Ammon's horn (tissue), 1 donor: ENCODE measurements at regions not wholly inside any gene's neighbourhood (a gene's known extent, or its start where the extent isn't known, plus 50 kb on each side); places are given as distances from the start of the nearest gene placed in this dataset.

Source experiments
- DNase-seq: peaks from one replicate; pipeline ENCODE4 v3.0.0-alpha.2; 2016; ENCODE audit warnings: low spot score

DNA sequence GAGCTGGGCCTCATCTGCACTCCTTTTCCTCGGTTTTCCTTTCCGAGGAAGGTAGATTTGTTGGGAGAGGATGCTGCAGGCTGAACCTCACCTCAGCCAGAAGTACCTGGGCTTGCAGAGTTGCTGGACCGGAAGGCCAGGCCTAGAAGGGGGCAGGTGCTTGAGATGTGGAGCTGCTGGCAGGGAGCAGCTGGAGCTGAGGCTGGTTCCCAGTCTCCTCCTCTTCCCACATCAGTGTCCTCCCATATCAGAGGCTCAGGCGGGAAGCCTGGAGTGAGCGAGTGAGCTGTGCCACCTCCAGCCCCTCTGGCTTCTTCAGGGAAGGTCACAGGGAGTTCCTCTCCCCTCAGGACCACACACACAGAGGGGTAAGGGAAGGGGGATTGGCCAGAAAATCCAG, 259.4 kb downstream of the GADD45G start:
- no peak for DNase-seq

DNA sequence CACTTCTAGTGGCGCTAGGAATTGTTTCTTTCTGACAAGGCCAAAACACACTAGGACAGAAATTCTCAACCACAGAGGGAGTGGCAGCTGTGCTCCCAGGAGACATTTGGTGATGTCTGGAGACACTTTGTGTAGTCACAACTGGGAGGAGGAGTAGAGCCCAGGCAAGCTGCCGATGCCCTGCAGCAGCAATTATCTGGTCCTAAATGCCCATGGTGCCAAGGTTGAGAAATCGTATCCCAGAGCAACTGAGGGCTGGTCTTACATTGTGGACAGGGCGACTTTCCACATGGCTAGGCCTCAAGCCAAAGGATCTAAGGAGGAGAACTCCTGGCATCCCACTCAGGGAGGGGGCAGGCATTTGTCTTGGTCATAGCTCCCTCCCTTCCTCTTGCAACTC, 259.9 kb downstream of the GADD45G start:
- no peak for DNase-seq

DNA sequence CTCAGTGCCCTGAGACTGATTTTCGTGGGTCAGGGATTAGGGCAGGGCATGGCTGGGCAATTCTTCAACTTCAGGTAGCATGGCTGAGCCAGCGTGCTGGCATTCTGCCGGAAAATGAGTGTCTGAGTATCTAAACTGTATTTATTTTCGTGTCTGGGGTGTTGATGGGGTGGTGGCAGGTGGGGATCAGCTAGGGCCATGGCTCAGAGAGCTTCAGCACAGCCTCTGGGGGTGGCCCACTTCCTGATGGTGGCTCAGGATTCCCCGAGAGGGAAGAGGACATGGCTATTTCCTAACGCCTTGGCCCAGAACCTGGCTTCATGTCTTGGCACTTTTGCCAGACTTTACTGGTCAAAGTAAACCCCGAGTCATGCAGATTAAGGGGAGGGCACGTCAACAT, 260.5 kb downstream of the GADD45G start:
- no peak for DNase-seq

DNA sequence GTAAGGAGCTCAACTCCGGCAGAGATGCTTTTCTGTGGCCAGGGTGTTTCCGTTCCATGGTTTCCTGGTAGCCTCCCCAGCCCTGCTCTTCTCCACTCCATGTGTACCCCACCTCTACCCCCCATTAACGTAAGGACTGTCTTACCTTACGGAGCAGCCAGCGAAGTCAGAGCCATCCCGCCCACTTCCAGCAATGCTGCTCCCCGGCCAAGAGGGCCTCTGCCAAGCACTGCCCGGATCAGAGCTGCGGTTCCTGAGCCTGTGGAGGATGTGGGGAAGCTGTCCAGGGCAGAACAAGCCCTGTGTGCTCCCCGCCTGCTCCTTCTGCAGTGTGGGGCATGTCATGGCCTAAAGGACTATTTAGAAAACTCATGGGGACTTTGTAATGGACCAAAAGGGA, 261.2 kb downstream of the GADD45G start:
- DNase-seq = no peak

DNA sequence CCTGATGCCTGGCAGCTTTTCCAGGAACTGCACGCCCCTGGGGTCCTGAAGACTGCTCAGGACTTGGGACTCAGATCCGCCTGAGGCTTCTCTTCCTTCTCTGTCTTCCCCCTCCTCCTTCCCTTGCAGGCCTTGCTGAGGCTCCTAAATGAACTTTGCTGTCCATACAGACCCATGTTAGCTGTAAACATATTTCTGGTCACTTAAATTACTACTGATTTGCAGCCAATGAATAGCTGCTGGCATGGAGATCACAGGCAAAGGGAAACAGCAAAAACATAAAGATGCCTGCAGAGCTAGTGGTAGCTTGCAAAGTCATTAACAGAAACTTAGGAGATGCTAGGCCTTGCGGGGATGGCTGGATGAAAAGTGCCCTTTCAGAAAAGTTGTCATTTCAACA, 261.9 kb downstream of the GADD45G start:
- DNase-seq = no peak

DNA sequence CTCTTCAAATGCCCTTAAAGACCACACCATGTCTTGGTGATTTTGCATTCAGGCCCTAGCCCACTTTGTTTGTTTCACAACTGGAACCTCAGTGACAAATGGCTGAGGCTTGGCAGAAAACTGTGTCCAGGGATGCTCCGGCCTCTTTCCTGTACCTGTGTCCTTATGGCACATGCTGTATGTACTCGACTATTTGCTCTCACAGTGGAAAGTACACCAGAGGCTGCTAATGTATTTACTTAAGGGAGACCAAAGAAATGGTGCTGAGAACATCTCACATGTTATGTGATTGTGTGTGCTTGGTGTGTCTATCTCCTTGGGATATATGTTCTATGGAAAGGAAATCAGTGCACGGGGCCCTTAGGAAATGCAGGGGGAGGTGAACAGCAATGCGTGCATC, 263.3 kb downstream of the GADD45G start:
- DNase-seq = no peak

DNA sequence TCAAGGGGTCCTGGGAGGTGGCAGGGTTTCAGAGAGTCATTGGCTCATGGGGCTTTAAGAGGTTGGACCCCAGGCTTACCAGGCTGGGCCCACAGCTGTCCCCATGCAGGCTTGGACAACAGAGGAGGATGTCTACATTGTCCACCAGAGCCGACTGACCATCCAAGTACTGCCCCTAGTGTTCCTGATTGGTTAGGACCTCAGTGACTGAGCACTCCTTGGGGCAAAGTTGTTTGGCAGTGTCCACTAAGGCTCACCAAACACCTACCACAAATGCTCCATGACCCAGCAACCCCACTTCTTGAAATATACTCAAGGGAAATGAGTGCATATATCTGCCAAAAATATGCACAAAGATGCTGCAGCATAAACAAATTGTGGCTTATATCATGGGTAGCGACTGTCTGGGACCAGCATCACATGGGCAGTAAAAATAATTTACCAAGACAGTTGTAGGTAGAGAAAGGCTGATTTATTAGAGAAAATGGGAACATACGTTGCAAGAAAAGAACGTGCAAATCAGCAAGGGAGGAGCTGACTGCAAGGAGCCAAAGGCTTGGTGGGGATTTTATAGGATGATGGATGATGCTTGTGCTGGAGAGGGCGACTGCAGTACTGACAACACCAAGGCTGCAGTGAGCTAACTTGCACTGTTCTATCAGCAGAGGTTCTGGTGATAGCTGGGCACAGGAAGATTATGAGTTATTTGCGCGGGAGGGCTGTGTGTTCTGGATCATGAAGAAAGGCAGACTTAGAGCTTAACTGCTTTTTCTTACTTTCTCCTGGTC, 265.2 kb downstream of the GADD45G start:
- no peak for DNase-seq

DNA sequence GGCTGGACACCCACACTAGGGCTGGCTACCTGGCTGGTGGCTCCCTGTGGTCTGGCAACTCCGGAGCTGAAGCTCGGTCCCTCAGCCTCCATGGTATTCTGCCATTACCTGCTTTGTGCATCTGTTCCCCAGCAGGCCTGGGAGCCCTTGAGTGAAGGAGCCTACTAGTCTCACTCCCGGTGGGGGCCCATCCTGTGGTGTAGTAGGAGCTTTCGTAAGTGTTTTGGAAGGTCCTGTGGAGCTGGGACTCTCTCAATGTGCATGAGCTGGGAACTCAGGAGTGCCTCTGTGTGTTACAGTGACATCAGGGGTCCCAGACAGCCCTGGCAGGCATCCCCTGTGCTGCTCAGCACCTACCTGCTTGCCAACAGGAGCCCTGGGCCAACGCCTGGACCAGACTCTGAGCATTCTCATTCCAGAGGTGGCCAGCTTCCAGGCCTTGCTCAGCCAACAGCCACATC, 267.1 kb downstream of the GADD45G start:
- no peak for DNase-seq

DNA sequence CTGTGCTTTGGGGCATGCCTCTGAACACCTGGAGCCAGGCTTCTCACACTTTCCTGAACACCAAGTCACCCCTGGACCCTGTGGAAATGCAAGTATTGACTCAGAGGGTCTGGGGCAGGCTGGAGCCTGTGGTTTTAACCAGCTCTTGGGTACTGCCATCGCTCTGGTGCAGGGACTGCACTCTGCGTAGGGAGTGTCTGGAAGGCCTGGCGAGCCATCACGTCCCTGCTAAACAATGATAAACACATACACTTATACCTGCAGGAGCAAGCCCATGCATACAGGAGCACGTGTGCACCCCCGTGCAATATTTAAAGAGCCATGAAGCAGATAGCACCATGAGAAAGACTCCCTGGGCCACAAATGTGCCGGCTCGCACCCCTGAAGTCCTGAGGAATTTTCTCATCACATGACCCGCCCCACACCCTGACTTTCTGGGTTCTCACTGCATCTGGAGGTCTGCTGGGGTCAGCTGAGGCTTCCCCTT, 267.7 kb downstream of the GADD45G start:
- no peak for DNase-seq

DNA sequence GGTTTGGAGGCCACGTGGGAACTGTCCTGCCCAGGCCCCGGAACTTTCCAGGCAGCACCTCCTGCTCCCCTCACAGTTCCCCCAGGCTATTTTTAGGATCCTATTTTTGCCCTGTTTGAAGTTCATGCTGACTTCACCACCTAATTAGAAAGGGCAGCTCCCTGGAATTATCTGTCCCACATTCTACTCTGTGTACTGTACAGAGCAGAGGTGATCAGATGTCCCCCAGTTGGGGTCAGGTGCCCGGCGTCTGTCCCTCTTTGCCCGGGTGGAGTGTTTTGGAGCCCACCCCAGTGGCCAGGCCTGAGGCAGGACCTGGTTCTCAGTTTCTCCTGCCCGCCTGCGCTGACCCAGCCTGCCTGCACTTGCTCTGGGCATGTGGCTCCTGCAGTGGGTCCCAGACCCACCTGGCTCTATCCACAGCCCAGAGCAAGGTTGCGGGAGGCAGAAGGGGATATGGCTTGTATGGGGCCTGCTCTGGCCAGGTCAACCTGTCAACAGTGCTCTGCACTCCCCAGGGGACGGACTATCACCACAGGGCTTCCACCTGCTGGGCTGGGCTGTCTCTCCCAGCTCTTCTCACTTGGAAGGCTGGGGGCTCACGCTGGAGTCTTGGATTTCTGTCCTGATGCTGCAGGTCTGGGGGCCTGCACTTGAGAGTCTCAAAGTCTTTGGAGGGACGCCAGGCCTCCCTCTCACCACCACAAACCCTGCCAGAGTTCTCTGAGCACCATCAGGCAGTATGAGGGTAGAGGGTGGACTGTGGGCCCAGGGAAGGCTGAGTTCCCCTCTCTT, 268.3 kb downstream of the GADD45G start:
- no peak for DNase-seq

DNA sequence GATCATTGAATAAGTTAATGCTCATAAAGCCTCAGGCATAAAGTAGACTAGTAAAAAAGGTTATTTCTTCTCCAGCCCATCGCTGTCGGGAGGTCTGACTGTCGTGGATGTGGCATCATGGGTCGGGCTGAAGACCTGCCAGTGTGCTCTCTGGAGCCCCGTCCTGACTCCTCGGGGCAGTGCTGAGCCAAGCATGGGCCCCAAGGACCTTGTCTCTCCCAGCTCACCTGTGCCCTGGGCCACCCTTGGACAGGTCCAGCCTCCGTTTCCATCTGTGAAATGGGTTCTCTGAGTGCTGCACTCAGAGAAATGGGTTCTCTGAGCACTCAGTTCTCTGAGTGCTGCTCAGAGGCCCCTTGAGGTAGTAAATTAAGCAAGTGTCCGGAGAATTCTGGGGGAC, 269.0 kb downstream of the GADD45G start:
- DNase-seq = no peak

DNA sequence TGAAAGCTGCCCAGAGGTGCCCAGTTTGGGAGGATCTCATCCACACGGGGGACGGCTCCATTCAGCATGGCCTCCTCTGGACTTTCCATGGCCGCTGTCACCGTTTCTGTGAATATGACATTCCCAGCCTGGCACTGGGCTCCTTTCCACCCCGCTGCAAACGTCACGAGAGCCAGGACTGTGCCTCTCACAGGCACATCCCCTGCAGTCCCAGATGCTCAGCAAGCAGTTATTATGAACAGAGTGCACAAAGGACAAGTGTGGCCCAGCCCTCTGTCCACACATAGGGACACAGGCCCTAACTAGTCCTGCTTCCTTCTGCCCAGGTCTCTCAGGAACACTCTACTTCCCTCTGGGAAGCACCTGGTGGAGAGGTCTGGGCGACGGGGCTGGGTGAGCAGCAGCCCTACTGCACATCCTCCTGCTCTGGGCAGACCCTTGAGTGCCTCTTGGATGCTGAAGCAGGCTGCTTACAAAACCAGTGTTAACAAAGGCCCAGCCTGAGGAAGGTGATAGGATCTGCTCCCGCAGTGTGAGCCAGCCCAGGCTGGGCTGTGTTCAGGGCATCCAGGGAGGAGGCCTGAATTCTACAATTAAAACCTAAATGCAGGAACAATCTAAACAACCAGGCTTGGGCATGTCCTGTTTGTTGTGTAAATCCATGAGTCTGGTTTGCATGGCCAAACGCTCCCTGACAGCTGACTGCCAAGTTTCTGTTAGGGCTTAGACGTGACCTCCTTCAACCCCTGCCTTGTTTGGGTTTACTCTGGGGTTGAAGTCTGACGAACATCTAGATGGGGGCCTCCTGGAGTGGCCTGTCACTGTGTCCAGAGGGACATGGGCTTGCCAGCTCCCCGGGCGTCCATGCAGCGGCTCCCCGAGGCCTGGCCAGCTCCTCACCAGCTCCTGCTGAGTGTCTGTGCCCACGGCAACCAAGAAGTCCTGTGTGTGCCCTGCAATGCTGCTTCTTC, 269.8 kb downstream of the GADD45G start:
- peak; percentile 33 for DNase-seq

DNA sequence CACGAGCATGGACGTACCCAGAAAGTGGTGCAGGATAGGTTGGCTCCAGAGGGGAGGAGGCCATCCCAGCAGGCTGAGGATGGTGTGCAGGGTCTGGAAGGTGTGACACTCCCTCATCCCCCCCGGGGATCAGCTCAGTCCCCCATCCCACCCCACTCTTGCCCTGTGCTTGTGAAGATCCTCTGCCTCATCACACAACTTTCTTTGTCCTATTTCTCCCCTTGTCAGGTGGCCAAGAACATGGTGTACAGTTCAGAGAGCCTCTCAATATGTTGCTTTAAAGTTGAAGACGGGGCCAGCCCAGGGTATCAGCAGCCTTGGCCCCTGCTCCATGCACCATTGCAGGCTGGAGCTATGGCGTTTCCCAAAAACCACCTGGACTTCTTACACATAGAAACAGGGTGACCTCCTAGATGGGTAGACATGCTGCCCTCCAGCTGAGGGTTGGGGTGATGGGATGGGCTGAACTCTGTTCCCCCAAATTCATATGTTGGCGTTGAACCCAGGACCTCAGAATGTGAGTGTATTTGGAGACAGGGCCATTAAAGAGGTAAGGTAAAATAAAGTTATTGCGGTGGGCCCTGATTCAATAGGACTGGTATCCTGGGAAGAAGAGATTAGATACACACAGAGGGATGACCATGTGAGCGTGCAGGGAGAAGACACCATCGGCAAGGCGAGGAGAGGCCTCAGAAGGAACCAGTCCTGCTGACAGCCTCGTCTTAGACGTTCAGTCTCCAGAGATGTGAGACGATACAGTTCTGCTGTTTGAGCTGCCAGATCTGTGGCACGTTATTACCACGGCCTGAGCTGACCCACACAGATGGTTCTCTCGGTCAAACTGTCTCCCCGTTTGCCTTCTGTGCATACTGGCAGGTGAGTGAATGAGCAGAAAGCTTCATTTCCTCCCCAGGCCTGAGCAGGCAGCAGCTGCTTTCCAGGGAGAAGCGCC, 272.5 kb downstream of the GADD45G start:
- DNase-seq = no peak

DNA sequence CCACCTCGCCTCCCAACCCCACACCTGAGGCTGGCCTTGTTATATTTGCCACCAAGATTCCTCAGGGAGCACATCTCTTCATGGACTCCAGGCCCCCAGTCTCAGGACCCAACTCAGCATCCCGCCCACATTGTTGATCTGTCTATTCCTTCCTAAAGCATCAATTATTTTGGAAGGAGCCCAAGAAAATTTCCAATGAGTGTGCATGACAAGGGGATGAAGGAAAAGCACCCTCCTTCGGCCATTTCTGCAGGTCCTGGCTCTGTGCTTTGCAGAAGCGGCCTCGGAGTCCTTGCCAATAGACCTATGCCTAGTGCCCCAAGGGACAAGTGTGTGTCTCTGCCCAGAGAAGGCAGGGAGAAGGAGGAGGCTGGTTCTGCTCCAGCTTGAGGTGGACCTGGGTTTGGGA, 273.2 kb downstream of the GADD45G start:
- no peak for DNase-seq

DNA sequence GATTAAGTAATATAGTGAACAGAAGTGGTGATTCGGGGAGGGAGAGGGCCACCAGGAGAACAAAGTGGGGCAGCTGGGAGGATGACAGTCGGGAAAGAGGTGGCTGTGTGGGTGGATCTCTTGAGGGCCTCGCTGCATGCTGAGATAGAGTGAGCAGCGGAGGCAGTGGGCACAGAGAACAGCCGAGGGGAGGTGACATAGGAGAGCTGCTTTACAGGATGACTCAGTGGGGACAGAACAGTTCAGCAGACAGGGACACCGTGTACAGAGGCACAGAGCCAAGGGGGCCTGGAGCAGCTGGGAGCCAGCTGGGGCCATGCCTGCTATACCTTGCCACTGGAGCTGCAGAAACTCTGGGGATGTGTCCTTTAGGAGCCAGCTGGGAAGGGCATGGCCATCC, 273.9 kb downstream of the GADD45G start:
- peak; percentile 42 for DNase-seq

DNA sequence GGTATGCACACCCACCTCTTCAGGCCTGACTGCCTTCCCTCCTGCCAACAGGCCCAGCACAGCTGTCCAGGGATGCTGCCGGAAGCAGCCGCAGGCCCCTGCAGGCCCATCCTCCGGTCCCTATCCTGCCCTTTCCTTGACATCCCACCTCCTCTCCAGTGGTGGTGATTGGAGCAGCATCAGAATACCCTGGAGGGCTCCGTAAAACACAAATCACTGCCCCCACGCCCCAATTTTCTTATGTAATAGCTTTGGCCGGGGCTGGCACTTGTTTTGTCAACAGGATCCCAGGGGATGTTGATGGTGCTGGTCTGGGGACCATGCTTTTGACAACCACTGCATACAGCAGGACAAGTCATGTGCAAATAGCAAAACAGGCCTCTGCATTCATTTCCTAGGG, 274.5 kb downstream of the GADD45G start:
- DNase-seq = no peak

DNA sequence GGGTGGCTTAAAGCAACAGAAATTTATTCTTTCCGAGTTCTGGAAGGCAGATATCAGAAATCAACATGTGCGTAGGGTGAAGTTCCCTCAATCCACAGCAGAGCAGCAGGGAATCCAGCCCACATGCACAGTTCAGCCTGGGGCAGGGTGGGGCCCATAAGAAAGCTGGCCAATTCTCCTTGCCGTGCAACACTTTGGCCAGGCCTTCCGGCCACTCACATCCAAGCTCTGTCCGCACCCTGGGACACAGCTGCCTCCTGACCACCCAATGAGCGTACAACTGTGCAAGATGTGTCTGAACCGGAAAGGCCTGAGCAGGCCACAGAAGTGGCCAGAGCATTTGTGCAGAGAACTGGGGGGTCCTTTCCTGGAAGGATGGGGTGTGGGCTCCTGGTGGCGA, 274.9 kb downstream of the GADD45G start:
- no peak for DNase-seq

DNA sequence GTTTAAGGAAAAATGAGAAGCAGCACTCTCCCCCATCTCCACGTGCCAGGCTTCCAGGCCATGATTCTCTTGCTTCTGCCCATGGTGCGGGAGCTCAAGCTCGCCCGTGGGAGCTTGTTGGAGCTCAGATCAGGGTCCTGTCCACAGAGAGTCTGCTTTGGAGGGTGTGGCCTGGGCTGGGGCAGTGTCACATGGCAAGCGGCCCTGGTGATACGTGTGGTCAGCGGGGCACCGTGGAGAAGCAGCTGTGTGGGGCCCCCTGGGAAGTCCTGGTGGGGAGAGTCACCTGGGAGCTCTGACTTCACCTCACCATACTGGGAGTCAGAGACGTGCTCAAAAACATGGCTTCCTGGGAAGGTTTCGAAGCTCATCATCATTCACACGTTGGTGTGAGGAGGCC, 275.3 kb downstream of the GADD45G start:
- DNase-seq = no peak

DNA sequence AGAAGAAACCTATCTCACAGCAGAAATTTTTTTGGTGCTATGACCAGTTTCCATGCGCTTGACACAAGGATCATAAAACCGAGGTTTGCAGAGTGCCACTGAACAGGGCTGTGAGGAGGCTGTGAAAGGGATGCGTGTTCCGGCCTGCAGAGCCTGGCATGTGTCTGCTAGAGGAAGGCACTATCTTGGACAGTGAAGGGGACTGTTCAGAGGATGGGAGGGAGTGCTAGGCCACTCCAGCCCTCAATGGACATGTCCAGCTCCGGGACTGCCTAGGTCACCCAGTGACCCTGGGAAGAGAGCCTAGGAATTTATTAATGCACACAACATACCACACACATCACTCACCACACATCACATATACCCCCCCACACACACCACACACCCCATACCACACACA, 275.9 kb downstream of the GADD45G start:
- no peak for DNase-seq

DNA sequence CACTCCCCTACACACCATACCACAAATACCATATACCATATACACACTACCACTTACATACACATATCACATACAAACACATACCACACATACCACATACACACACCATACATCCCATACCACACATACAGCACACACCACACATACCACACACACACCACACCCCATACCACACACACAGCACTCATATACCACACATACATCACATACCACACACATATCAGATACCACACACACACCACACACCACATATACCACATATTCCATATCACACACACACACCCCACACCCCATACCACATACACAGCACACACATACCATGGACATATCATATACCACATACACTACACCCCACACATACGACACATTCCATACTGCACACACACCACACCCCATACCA, 276.6 kb downstream of the GADD45G start:
- no peak for DNase-seq

DNA sequence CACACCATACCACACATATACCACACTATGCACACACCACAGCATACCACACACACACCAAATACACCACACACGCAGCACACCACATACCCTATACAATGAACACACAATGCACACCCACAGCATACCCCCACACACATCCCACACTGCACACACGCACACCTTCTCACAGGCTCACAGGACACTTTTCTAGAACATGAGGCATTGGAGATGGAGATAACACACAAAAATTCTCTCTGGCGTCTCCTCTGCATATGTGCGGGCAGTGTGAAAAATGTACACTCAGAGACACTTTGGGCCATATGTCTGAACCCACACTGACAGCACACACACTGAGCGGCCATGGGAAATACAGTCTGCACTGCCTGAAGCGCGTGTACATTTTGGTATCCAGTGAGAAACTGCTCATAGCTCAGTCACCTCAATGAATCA, 278.1 kb downstream of the GADD45G start:
- DNase-seq = no peak
